Esophagus muscularis mucosa (tissue), 4 donors: ENCODE measurements at regions not wholly inside any gene's neighbourhood (a gene's known extent, or its start where the extent isn't known, plus 50 kb on each side); places are given as distances from the start of the nearest gene placed in this dataset.

Experiments used
- DNase-seq: peaks from one replicate; pipeline ENCODE4 v3.0.0-alpha.2; 2017; ENCODE audit errors: extremely low spot score
- H3K27ac ChIP-seq, 4 donors: fragments of 200-600 bp; sonication (generic); replicated peaks in 1 of 4; 1 replicate in 3 of 4; 2 replicates in 1 of 4; pipeline ENCODE4 v1.5.1; 2016 to 2019; ENCODE audit warnings: mild to moderate bottlenecking in 1 of 4
- H3K27me3 ChIP-seq, 4 donors: fragments of 200-600 bp; sonication (generic); one replicate each; pipeline versions ENCODE4 v1.5.1 to v1.6.0; 2016 to 2019
- H3K36me3 ChIP-seq, 4 donors: fragments of 200-600 bp; sonication (generic); one replicate each; pipeline ENCODE4 v1.5.1; 2016 to 2019
- H3K4me1 ChIP-seq, 4 donors: fragments of 200-600 bp; sonication (generic); one replicate each; pipeline ENCODE4 v1.5.1; 2016 to 2019
- H3K4me3 ChIP-seq, 4 donors: fragments of 200-600 bp; sonication (generic); 1 replicate in 2 of 4; 2 replicates in 2 of 4; pipeline ENCODE4 v1.5.1; 2016 to 2019; ENCODE audit warnings: mild to moderate bottlenecking in 4 of 4, moderate library complexity in 1 of 4
- H3K9me3 ChIP-seq, 4 donors: fragments of 200-600 bp; sonication (generic); 1 replicate in 3 of 4; 2 replicates in 1 of 4; pipeline ENCODE4 v1.5.1; 2016 to 2019
- CTCF ChIP-seq, 3 experiments: fragments of 200-600 bp in 2 of 3; fragments of 450-650 bp in 1 of 3; sonication (generic) in 2 of 3; IDR thresholded peaks; one replicate each; pipeline ENCODE4 v1.5.1; 2017 to 2019; ENCODE audit warnings: antibody characterized with exemption in 3 of 3, mild to moderate bottlenecking in 2 of 3, moderate library complexity in 1 of 3
- EP300 ChIP-seq: sonication (generic); formaldehyde crosslinking; IDR thresholded peaks from one replicate; pipeline ENCODE4 v1.6.1; 2017; ENCODE audit warnings: antibody characterized with exemption
- POLR2A ChIP-seq: fragments of 450-650 bp; IDR thresholded peaks from one replicate; pipeline ENCODE4 v1.6.1; 2017; ENCODE audit warnings: antibody characterized with exemption, moderate library complexity, mild to moderate bottlenecking, low read depth
- POLR2AphosphoS5 ChIP-seq, 2 donors: sonication (generic); formaldehyde crosslinking; IDR thresholded peaks; one replicate each; pipeline ENCODE4 v1.6.1; 2017; ENCODE audit warnings: antibody characterized with exemption in 2 of 2
- WGBS: methylation state at CpG from one replicate; pipeline ENCODE4 v1.1.5; 2018; 5-methylcytosine and 5-hydroxymethylcytosine counted together
- intact Hi-C: fragments of 100-400 bp; cut with DNase I; formaldehyde crosslinking; loops from one replicate; pipeline ENCODE4 v1.15.1; 2023

DNA sequence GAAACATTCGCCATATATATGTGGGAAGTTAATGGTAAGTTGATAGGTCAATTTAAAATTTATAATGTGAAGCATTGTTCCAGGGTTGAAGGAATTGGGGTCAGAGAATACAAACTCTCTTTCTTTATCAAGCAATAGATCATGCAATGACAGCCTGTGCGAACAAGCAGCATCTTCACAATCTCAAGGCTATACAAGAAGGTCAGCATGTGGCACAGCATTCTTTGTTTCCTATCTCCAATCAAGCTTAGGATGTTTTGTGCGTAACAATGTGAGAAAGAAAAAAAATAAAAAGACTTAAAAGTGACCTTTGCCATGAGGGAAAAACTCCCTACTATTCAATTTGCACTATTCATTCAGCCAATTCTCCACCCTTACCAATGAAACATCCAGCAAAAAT lies 288.1 kb upstream of the NECTIN3 start:
- 63% methylated on average over 3 of the region's 3 CpGs for WGBS
- H3K36me3 ChIP-seq, result no peaks in the 10 kb centered on the region

DNA sequence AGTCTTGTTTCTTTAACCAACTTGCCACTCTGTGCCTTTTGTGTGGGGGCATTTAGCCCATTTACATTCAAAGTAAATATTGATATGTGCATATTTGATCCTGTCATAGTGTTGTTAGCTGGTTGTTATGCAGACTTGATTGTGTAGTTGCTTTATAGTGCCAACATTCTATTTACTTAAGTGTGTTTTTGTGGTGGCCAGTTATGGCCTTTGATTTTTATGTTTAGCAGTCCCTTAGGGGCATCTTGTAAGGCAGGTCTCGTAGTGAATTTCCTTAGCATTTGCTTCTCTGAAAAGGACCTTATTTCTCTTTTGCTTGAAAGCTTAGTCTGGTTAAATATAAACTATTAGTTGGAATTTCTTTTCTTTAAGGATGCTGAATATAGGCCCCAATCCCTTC lies 282.8 kb upstream of the NECTIN3 start:
- DNase-seq, result no peak
- H3K36me3 ChIP-seq, result no peaks in the 10 kb centered on the region
- intact Hi-C loops, result no loop called here
- 100% methylated on average over 1 of the region's 1 CpG for WGBS
- TF ChIP-seq EP300 (no peak), POLR2A (no peak), POLR2AphosphoS5 (IDR thresholded peaks at IDR 0.05) (no peak), CTCF (IDR thresholded peaks at IDR 0.05) (no peak)
- peaks cover 0 to 6% (median 0%) of the 10 kb centered on the region in 4 donors for H3K9me3 ChIP-seq
- H3K27me3 ChIP-seq, result no peaks in the 10 kb centered on the region
- H3K4me3 ChIP-seq, result no peak overlapping the region
- no peak overlapping the region for H3K27ac ChIP-seq
- H3K4me1 ChIP-seq, result no peaks in the 10 kb centered on the region

More for the DNA sequence above, 288.1 kb upstream of the NECTIN3 start:
- no peak for DNase-seq
- no peak for TF ChIP-seq POLR2AphosphoS5 (IDR thresholded peaks at IDR 0.05)
- TF ChIP-seq EP300, result no peak
- TF ChIP-seq POLR2A, result no peak
- TF ChIP-seq CTCF (IDR thresholded peaks at IDR 0.05), result no peak
- H3K9me3 ChIP-seq, result peaks cover 0 to 6% (median 0%) of the 10 kb centered on the region in 4 donors
- no peaks in the 10 kb centered on the region for H3K4me1 ChIP-seq
- intact Hi-C loops, result no loop called here
- no peaks in the 10 kb centered on the region for H3K27me3 ChIP-seq
- no peak overlapping the region for H3K27ac ChIP-seq
- no peak overlapping the region for H3K4me3 ChIP-seq

- Histone ChIP-seq H3K4me3 (no peak overlapping the region), H3K27ac (no peak overlapping the region), H3K9me3 (peaks cover 0 to 6% (median 0%) of the 10 kb centered on the region in 4 donors), H3K4me1 (no peaks in the 10 kb centered on the region), H3K36me3 (no peaks in the 10 kb centered on the region), H3K27me3 (no peaks in the 10 kb centered on the region)
- intact Hi-C loops, result no loop called here
- no peak for DNase-seq
- TF ChIP-seq CTCF (IDR thresholded peaks at IDR 0.05) (no peak), POLR2A (no peak), POLR2AphosphoS5 (IDR thresholded peaks at IDR 0.05) (no peak), EP300 (no peak)
- 95% methylated on average over 2 of the region's 2 CpGs for WGBS
Measured at GRCh38 chr3:110789315-110789714, 282.3 kb upstream of the NECTIN3 start.

- intact Hi-C loops, result no loop called here
- Histone ChIP-seq H3K27ac (no peak overlapping the region), H3K4me1 (no peaks in the 10 kb centered on the region), H3K4me3 (no peak overlapping the region), H3K36me3 (no peaks in the 10 kb centered on the region), H3K27me3 (no peaks in the 10 kb centered on the region), H3K9me3 (no peaks in the 10 kb centered on the region)
- 83% methylated on average over 2 of the region's 2 CpGs for WGBS
- no peak for DNase-seq
- TF ChIP-seq EP300 (no peak), CTCF (IDR thresholded peaks at IDR 0.05) (no peak), POLR2A (no peak), POLR2AphosphoS5 (IDR thresholded peaks at IDR 0.05) (no peak)
Measured at GRCh38 chr3:110790631-110791030, 281.0 kb upstream of the NECTIN3 start.

DNA sequence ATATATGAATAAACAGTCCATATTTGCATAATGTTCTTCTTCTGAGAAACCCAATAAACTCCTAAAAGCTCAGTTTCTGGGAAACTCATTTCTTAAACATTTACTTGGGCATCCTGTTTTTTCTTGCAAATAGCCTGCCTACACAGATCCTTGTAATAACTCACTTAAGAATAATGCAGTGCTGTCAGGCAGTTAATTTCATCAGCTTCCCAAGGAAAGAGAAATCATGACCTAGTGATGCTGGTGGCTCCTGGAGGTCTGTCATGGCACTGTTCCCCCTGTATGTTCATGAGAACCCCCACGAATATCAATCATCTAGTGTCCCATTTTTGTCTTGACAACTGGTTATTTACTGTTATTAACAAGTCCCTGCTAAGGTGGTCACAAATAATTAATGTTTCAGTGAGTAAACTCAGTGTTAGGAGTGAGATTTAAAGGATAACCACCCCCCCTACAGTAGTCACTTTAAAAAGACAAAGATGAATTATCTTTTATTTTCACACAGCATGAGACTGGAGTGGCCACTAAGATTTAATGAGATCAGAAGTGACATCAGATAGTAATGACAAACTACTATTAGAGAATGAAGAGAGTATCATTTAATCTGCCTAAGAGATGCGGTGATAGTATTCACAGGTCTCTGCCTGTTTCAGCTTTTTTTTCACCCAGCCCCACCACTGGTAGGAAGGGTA lies 279.5 kb upstream of the NECTIN3 start:
- no peaks in the 10 kb centered on the region for H3K9me3 ChIP-seq
- H3K27me3 ChIP-seq, result no peaks in the 10 kb centered on the region
- no peak overlapping the region for H3K27ac ChIP-seq
- TF ChIP-seq POLR2A (no peak), POLR2AphosphoS5 (IDR thresholded peaks at IDR 0.05) (no peak), EP300 (no peak), CTCF (IDR thresholded peaks at IDR 0.05) (no peak)
- H3K4me1 ChIP-seq, result no peaks in the 10 kb centered on the region
- 81% methylated on average over 2 of the region's 2 CpGs for WGBS
- intact Hi-C loops, result no loop called here
- no peak for DNase-seq
- no peak overlapping the region for H3K4me3 ChIP-seq
- no peaks in the 10 kb centered on the region for H3K36me3 ChIP-seq
